Iris pigment epithelial cell (primary cell): ENCODE measurements at regions not wholly inside any gene's neighbourhood (a gene's known extent, or its start where the extent isn't known, plus 50 kb on each side); places are given as distances from the start of the nearest gene placed in this dataset.

Source experiments
- DNase-seq: peaks from one replicate; pipeline ENCODE4 v3.0.0-alpha.2; 2011; ENCODE audit warnings: low read depth

DNA sequence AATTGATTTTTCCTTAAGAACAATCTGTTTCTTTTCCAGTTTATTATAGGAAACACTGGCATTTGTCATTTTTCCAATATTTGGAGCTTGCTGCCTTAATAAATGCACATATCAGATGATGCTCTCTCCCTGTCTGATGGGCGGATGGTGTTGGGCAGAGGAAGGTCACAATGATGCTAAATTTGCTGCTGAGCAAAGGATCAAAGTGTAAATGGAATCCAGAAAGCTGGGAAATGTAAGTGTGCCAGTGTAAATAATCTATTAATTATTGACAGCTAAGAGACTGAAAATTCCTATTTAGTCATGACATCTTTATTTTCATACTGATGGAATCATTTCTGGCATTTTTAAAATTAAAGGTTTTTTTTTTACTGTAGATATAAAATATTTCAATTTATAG lies 243.2 kb downstream of the PTBP2 start:
- DNase-seq, result no peak

DNA sequence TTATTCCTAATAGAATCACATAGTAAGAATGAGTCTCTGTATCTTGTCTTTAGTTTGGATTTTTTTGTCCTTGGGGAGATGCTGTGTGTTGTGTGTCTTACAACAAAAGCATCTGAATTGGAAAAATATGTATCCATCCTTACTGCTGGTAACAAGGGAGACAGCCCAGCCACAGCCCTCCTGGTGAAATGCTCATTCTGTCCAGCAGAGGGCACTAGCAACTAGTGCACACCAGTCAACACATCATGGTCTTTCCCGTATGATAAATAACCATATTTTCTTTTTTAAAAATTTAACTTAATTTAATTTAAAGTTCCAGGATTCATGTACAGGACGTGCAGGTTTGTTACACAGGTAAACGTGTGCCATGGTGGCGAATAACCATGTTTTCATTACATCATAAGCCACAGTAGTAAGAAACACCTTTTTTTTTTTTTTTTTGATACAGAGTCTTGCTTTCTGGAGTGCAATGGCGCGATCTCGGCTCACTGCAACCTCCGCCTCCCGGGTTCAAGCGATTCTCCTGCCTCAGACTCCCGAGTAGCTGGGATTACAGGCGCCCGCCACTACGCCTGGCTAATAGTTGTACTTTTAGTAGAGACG lies 245.1 kb downstream of the PTBP2 start:
- DNase-seq, result peak; percentile 80

DNA sequence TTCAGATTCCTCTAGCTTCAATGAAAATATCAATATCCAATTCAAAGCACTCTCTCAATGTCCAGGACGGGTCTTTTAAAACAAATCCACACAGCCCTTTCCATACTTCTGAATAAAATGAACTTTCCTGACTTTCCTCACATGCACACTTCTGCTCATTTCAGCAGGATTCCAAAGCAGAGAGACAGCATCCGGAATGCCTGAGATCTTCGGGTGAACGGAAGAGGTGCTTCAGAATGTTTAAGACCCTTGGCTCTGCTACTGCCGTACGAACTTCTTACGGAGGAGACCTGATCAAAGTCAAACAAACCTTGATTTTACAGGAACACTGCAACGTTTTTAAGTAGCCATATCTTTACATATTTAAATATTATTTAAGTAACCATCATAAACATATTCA lies 245.7 kb downstream of the PTBP2 start:
- peak; percentile 38 for DNase-seq

DNA sequence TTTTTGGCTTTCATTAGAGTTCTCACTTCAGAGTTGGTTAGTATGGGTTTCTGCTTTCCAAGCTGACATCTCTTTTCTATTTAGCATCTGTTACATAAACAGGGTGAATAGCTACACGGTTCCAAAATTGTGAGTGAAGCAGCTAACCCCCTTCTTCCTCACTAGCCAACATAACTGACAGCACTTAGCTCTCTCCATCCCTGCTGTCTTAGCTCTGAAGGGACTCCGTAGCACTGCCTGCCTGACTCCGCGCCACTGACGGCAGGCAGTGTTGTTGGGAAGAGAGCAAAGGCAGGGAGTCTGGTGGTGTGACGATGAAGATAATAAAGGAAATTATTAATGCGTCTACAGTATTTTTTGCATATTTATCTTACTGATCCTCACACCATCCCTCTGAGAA lies 247.0 kb downstream of the PTBP2 start:
- peak; percentile 39 for DNase-seq

DNA sequence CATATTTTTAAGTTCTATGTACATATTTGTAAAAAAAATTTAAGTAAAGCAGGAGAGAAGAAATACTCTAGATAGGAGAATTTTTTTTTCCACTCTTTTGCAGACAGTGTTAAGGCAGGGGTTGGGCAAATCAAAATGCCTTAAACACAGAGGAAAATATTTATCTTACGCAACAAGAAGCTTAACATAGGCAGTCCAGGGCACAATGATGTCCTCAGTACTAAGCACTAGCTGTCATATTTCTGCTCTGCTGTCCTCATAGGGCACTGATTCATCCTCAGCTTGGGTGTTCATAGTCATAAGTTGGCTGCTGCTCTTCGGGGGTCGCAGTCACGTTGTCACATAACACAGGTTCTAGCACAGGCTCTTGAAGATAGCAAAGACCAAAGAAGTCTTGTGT lies 247.4 kb downstream of the PTBP2 start:
- peak; percentile 84 for DNase-seq

DNA sequence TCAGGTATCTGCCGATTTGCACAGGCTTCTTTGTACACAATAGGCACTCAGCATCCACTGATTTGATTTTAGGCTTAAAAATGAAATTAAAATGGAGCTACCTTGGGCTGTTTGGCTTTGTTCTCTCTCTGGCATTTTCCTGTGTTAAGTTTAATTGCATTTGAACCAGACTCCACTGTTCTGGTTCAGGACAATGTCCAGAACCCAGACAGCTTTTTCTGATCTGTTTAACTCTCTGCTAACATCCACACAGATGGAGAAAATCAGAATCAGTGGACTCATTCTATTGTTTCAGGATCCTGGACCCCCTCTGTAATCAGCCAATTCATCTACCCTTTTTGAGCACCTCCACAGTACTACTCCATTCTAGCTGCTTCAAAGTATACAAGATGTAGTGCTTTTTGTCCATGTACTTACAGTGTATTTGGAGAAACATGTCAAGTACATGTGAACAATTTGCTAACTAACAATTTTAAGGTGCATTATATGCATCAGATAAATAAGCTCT lies 248.1 kb downstream of the PTBP2 start:
- no peak for DNase-seq

DNA sequence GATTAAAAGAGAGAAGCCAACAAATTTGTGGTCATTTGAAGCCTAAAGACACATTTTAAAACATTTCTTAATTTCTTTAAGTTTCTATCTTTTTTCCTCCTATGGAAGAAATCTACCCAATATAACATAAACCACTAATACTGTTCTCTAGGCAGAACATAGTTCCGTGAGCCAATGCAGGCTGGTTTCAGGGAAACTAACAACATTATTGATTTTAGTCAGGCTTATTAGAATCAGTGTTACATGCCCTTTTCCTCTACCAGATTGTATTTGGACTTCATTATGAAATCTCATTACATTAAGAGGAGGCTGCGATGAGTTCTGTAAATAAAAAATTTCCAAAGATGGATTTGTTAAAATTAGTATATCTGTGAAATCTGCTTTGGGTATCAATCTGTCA lies 249.9 kb downstream of the PTBP2 start:
- DNase-seq, result no peak

DNA sequence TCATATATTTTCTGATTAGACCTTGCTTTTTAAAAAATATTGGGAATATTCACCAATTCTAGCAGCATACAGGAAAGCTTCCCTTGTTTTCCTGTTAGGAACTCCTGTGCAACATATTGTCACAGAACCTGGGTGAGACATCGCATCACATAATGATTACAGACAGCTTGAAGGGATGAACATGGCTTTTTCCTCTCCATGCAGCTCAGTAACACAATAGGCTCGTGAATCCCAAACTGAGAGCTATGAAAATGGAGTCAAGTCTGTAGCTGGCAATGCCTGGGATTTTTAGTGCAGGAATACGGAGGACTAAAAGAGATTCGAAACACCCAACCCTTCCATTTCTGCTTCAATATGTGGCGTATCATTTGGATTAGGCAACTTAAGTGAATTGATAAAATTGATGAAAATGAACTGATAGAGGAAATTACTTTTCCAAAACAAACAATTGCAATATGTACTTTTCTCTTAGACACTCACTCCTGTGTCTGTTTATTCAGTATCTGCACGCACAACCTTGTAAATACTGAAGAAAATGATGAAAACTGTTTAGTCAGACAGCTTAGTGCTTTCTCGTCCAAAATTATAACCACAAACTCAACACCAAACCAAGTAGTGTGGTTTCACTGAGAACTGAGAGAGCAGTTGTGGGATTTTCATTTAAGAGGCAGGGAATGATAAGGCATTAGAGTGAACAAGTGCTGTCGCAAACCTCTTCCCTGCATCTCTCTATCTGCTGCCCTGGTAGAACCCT lies 250.4 kb downstream of the PTBP2 start:
- DNase-seq, result peak; percentile 39

DNA sequence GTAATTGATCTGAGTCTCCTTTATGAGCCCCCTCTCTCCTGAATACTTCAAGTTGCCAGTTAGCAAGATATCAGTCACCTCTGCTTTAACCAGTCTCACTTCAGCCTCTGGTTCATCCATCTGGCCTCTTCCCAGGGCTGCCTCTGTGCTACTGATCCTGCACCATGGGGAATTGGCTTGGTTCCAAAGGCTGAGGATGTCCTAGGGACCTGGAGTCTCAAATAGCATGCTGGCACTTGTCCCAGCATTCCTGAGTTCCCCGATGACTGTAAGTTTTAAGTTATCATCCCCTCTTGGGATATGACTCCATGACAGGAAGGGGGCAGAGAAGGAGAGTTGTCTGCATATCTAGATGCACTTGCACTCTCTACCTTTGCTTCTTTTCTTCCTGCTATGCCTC lies 252.0 kb downstream of the PTBP2 start:
- DNase-seq, result no peak

DNA sequence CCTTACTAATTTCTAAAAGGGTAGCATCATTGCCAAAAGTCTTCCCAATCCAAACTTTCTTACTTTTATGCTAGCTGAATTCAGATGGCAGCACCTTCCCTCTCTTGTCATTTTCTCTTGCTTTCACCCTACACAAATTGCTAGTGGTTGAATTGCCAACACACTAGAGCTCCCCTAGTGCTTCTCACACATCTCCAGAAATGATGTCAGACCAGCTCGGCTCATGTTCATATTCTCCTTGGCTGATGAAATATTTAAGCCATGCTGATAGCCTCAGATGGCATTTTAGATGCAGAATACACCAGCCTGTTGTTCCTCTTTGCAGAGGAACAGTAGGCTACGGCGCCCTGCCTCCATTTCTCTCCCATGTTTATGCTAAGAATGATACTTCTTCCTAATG lies 256.9 kb downstream of the PTBP2 start:
- DNase-seq, result no peak

DNA sequence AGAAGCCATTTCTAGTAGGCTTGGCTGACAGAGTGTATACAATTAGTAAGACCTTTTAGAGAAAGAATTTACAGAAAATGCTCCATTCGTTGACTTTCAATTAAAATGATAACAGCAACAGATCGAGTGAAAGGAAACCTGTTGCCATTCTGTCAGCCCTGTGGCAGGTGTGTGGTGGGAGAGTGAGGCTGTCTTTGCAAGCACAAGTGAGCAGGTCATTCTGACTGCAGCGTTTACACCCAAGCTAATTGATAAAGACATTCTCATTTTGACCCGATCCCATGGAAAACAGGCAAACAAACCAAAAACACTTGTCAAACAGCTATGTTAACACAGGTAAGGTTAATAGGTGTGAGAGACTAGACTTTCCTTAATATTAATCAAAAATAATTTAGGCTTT lies 257.3 kb downstream of the PTBP2 start:
- no peak for DNase-seq

DNA sequence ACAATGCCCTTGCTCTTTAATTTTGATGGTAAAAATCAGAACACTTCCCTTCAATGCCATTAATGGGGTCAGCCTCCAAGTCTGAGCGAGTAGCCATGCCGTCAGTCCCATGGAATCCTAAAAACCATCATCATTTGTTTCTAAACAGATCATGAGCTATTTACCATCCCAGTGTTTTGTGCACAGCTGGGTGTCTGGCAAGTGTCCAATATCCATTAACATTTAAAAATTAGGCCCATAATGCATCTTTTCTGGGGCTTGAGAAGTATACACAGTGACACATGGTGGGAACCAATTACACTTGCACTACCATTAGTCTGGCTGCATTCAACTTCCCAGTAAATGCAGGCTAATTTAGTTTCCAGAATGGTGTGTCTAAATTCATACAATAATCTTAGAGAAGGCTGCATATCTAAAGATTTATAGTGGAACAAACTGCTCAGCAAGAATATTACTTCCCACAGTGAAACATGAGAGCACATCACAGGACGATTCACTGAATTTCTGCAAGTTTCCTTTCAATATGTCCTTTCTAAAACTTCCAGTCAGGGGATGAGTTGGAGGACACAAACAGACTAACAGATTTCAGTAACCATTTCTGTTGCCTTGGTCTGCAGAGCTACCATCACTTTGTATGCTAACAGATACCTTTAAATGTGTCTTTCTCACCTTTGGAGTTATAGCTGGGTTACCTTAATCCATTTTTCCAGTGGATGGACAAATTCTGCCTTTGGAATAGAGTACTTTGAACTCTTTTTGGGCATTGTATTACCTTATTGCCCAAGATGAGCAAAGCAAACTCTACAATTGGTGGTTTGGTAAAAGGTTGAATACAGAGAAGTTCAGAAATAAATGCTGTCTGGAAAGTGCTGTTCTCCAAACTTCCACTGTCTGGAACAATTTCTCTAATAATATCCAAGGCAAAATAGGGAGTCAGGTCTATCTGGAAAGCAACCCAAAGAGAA lies 258.0 kb downstream of the PTBP2 start:
- no peak for DNase-seq

DNA sequence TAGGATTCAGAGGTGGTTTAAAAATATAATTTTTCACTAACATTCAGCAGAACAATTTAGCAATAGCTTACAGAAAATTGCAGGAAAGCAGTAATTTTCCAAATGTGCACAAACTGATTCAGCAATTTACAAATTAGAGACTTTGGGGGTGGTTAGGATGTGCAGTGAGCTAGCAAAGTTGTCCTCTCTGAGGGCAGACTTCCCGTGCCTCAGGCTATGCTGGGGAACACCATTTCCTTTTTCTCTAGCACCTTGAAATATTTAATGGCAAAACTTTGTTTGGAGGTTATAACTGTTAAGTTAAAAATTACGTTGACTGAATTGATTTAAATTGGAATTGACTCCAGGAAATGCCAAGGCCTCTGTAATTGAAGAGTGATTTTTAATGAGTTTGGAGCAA lies 258.9 kb downstream of the PTBP2 start:
- DNase-seq, result no peak

DNA sequence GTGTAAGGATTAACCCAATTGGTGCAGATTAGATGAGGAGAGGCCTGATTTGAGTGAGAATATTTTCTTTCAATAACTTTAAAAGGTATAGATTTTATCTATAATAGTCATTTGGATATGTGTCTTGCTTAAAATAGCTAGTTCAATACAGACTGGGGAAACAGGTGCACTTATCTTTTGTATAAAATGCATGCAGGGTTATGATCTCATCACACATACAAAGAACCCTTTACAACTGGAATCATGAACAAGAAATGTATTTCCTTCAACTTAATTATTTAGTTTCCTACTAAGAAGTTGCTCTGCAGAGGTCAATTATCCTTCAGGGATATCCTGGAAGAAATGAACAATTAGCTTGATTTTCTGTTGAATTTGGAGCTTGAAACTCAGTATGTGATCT lies 259.6 kb downstream of the PTBP2 start:
- DNase-seq, result no peak

DNA sequence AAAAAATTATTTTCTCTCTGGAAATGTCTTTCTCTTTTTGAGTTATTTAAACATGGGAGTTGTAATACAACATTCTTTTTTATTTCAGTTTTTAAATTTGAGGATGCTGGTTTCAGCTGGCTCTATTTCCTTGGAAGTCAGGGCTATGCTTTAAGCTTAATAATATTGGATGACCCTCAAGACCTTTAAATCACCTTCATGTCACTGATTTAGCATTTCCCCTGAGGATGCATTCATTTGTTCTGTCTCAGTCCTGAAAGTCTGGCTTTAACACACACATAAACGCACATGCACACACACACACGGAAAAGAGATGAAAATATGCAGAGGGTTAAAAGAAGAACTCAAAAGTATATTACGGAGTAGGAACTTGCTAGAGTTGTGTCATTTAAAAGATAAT lies 260.5 kb downstream of the PTBP2 start:
- no peak for DNase-seq

DNA sequence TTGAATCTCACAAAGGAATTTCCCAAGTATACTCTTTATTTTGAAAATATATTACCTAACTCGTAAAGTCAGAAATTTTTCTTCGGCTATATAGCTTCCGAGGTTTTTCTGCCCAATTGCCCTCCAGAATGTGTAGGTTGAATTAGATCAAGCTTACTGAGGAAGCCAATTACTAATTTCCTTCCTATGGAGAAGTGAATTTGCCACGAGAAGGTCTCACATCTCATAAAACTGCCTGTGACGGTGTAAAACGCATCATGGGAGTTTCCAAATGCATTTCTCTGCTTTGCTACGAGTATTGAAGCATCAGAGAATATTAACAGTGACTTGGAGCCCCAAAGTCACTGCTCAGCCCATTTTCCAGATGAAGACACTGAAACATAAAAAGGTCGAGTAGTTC lies 262.3 kb downstream of the PTBP2 start:
- no peak for DNase-seq

DNA sequence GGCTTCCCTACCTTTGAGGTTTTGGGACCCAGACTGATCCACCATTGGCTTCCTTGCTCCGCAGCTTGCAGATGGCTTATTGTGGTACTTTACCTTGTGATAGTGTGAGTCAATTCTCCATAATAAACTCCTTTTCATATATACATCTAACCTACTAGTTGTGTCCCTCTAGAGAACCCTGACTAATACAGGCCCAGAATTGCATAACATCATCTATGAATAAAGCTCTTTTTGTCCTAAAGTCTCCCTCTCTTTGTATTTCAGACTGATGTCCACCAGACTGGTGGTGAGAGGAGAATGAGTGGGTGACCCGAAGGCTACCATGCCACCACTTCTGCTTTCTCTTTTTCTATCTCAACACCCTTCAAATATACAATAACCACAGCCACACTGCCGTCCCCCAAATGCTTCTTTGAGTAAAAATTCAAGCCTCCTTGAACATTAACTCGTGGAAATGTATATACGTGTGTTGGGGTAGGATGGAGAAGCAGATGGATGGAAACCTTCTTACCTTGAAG lies 265.7 kb downstream of the PTBP2 start:
- peak; percentile 47 for DNase-seq

DNA sequence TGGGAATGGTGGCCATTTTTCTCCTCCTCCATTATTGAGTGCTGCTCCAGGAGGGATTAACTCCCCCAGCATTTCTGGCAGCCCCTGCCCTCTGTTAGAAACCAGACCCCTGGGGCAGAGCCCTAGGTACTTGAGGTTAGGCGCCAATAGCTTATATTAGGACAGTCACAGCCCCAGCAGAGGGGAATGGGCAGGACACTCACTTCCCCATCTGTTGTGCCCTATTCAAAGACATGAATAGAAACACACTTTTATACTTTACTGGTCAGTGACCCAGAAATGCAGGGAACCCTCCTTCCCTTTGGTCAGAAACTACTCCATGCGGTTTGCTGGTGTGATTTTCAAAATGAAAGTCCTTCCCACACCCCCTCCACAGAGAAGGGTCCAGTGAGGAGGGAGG lies 267.7 kb downstream of the PTBP2 start:
- no peak for DNase-seq

DNA sequence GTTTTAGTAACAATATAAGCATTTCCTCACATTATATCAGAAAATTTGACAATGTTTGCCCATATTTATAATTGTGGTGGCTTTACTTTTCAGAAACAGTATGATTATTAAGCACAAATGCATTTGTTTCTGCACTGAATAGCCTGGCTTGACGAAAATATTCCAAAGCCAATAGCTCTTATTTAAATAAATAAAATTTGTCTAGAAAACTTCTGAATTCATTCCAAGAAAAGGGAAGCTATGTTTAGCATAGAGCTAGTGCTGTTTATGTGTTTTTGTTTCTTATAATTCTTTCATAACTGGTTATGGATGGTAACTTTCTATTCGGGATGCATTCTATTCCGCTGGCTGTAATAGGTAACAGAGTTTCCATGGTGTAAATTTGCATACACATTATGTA lies 268.6 kb downstream of the PTBP2 start:
- no peak for DNase-seq

DNA sequence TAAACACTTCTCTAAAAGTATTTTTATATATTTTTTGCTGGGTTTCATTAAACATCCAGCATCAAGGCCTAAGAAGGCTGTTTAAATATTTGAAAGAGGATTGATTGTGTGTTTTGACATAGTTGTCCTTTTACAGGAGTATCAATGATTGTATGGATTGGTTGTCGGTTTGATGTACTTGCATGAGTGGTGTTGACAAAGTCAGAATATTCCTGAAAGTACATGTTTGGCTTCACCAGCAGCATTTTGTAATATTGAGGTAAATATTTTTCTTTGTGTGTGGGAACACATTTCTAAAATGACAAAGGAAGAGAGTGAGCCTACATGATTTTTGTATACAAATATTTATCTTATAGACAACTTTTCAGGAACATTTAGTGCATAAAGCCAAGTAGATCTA lies 269.7 kb downstream of the PTBP2 start:
- no peak for DNase-seq

DNA sequence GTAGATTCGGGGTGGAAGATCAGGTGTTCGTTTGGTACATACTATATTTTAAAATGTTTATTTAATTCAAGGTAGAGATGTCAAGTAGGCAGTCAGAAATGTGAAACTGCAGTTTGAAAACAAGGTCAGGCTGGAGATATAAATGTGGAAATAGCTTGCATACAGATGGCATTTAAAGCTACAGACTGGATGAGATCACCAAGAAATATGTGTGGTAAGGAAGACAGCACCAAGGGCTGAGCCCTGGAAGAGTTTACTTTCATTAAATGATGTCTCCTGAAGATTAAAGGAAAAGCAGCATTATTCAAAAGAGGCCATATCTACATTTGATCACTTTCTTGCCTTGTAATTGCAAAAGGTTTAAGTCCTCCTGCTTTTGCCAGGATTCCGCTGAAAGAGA lies 271.3 kb downstream of the PTBP2 start:
- peak; percentile 90 for DNase-seq

DNA sequence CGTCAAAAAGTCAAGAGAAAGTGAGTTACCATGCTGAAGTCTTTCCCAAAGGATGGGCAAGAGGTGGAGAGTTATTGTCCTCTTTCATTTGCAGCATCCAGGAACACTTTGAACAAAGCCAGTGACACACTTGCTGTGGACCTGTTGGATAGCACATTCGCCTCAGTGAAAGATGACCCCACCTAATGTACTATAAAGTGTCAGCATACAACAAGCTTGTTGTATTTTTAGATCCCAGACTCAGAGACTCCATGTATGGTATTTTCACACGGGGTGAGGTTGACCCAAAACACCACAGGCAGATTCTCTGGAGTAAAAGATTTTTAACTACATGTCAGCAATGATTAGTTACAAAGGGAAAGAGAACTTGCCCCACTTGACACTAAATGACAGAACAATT lies 273.8 kb downstream of the PTBP2 start:
- DNase-seq, result peak; percentile 50

DNA sequence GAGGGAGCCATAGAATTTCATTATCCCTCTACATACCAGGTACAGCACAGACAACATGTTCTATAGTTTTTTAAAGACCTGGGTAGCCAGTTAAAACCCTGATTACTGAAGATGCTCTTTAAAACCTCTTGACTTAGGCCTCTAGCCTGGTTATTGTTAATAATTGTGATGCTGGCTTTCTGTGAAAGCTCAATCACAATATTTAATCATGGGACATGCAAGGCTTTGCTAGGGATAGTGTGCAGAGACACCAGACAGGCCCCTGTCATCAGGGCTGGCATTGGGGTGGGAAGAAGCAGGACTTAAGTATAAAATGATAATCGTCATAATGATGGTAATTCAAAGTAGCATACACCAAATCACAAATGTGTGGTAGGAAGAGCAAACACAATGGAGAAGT lies 274.4 kb downstream of the PTBP2 start:
- no peak for DNase-seq
